ENCODE measurements at regions not wholly inside any gene's neighbourhood (a gene's known extent, or its start where the extent isn't known, plus 50 kb on each side); places are given as distances from the start of the nearest gene placed in this dataset.
"Not testable (repeated sequence)": the region's sequence is repeated elsewhere in the genome, so short reads cannot be mapped to it uniquely, and the experiment has no call there.

- Histone ChIP-seq H3K4me3 (ENCODE audit: low read depth, low read length) (no peak overlapping the region), H3K4me1 (ENCODE audit: control insufficient read depth, insufficient read depth, low read length) (no peaks in the 10 kb centered on the region), H3K27ac (ENCODE audit: extremely low read depth, low read depth, low read length) (no peak overlapping the region), H3K9me3 (ENCODE audit: control insufficient read depth, insufficient read depth, low read depth, low read length) (no peaks in the 10 kb centered on the region), H3K36me3 (ENCODE audit: control insufficient read depth in 2 of 2, insufficient read depth in 1 of 2, low read length in 2 of 2) (no peaks in the 10 kb centered on the region)
- ChIA-PET CTCF (interaction anchor here (0.6 to 0.7 kb wide), 2 partner anchors 51 to 939 kb away, joined by 3 to 5 read pairs; no protein-coding TSS in a partner anchor), POLR2A (no interaction called here)
- no peak for TF ChIP-seq ZNF571 (tag by site-specific recombination; IDR thresholded peaks at IDR 0.05)
- no peak for TF ChIP-seq ZNF654 (tag by site-specific recombination; IDR thresholded peaks at IDR 0.05; ENCODE audit: low read depth)
- TF ChIP-seq TRIM28 (IDR thresholded peaks at IDR 0.05; ENCODE audit: borderline replicate concordance, low read length): no peak
- TF ChIP-seq ZNF266 (tag by site-specific recombination; IDR thresholded peaks at IDR 0.05; ENCODE audit: low read depth): no peak
- no peak for TF ChIP-seq ZNF26 (tag by site-specific recombination; IDR thresholded peaks at IDR 0.05)
- no peak for TF ChIP-seq ZNF660 (tag by site-specific recombination; IDR thresholded peaks at IDR 0.05)
- TF ChIP-seq KLF8 (tag by site-specific recombination; IDR thresholded peaks at IDR 0.05): no peak
- TF ChIP-seq ZNF175 (tag by site-specific recombination; IDR thresholded peaks at IDR 0.05): no peak
- TF ChIP-seq ZNF473 (tag by site-specific recombination; IDR thresholded peaks at IDR 0.05): no peak
These were observed 145.7 kb upstream of the ALG10 start for GRCh38 chr12:33876618-33877017.

- no peaks in the 10 kb centered on the region for H3K36me3 ChIP-seq (ENCODE audit: control insufficient read depth in 2 of 2, insufficient read depth in 1 of 2, low read length in 2 of 2)
- POLR2A ChIA-PET: no interaction called here
- no peak for TF ChIP-seq ZNF157 (tag by site-specific recombination; IDR thresholded peaks at IDR 0.05)
- no peak for TF ChIP-seq ZNF777 (tag by site-specific recombination; IDR thresholded peaks at IDR 0.05; ENCODE audit: borderline replicate concordance)
- TF ChIP-seq KLF9 (tag by site-specific recombination; IDR thresholded peaks at IDR 0.05; ENCODE audit: low read depth): no peak
- TF ChIP-seq ZNF654 (tag by site-specific recombination; IDR thresholded peaks at IDR 0.05; ENCODE audit: low read depth): no peak
- no peak for TF ChIP-seq ZNF324 (tag by site-specific recombination; IDR thresholded peaks at IDR 0.05)
- no peak for TF ChIP-seq ZNF560 (tag by site-specific recombination; IDR thresholded peaks at IDR 0.05; ENCODE audit: borderline replicate concordance)
- TF ChIP-seq ZNF623 (tag by site-specific recombination; IDR thresholded peaks at IDR 0.05): no peak
- TF ChIP-seq CTCF (tag by site-specific recombination; IDR thresholded peaks at IDR 0.05): no peak
- TF ChIP-seq ZNF670 (tag by site-specific recombination; IDR thresholded peaks at IDR 0.05; ENCODE audit: low read depth): no peak
- CTCF ChIA-PET: no interaction called here
- H3K4me3 ChIP-seq (ENCODE audit: low read depth, low read length): no peak overlapping the region
- H3K27ac ChIP-seq (ENCODE audit: extremely low read depth, low read depth, low read length): no peak overlapping the region
- H3K4me1 ChIP-seq (ENCODE audit: control insufficient read depth, insufficient read depth, low read length): no peaks in the 10 kb centered on the region
- no peaks in the 10 kb centered on the region for H3K9me3 ChIP-seq (ENCODE audit: control insufficient read depth, insufficient read depth, low read depth, low read length)
These were observed 129.9 kb upstream of the ALG10 start for GRCh38 chr12:33892425-33892824.

DNA sequence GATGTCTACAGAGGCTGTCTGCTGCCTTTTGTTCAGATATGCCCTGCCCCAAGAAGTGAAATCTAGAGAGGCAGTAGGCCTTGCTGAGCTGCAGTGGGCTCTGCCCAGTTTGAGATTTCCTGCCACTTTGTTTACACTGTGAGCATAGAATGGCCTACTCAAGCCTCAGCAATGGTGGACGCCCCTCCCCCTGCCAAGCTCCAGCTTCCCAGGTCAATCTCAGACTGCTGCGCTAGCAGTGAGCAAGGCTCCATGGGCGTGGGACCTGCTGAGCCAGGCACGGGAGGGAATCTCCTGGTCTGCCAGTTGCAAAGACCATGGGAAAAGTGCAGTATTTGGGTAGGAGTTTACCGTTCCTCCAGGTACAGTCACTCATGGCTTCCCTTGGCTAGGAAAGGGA is 101.8 kb upstream of the ALG10 start:
- H3K36me3 ChIP-seq (ENCODE audit: control insufficient read depth in 2 of 2, insufficient read depth in 1 of 2, low read length in 2 of 2); H3K4me1 ChIP-seq (ENCODE audit: control insufficient read depth, insufficient read depth, low read length); H3K9me3 ChIP-seq (ENCODE audit: control insufficient read depth, insufficient read depth, low read depth, low read length); CTCF ChIA-PET; H3K4me3 ChIP-seq (ENCODE audit: low read depth, low read length); POLR2A ChIA-PET; H3K27ac ChIP-seq (ENCODE audit: extremely low read depth, low read depth, low read length): not testable (repeated sequence)

DNA sequence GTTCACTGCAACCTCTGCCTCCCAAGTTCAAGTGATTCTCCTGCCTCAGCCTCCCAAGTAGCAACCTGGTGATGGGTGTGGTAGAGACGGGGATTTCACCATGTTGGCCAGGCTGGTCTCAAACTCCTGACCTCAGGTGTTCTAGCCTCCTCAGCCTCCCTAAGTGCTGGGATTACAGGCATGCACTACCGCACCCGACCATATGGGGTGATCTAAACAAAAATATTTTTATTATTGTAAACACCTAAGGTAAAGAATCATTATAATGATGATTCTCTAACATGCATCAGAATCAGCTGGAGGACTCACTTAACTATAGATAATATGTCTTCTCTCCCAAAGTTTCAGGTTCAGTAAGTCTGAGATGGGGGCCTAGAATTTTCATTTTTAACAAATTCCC is 96.2 kb upstream of the ALG10 start:
- Histone ChIP-seq H3K9me3 (ENCODE audit: control insufficient read depth, insufficient read depth, low read depth, low read length) (no peaks in the 10 kb centered on the region), H3K4me3 (ENCODE audit: low read depth, low read length) (no peak overlapping the region), H3K4me1 (ENCODE audit: control insufficient read depth, insufficient read depth, low read length) (no peaks in the 10 kb centered on the region), H3K27ac (ENCODE audit: extremely low read depth, low read depth, low read length) (no peak overlapping the region), H3K36me3 (ENCODE audit: control insufficient read depth in 2 of 2, insufficient read depth in 1 of 2, low read length in 2 of 2) (no peaks in the 10 kb centered on the region)
- TF ChIP-seq ZNF362 (tag by site-specific recombination; IDR thresholded peaks at IDR 0.05): no peak
- no peak for TF ChIP-seq KLF16 (tag by site-specific recombination; IDR thresholded peaks at IDR 0.05)
- no peak for TF ChIP-seq ZFP69B (tag by site-specific recombination; IDR thresholded peaks at IDR 0.05)
- no peak for TF ChIP-seq ZNF140 (tag by site-specific recombination; IDR thresholded peaks at IDR 0.05)
- CTCF ChIA-PET: no interaction called here
- POLR2A ChIA-PET: no interaction called here

DNA sequence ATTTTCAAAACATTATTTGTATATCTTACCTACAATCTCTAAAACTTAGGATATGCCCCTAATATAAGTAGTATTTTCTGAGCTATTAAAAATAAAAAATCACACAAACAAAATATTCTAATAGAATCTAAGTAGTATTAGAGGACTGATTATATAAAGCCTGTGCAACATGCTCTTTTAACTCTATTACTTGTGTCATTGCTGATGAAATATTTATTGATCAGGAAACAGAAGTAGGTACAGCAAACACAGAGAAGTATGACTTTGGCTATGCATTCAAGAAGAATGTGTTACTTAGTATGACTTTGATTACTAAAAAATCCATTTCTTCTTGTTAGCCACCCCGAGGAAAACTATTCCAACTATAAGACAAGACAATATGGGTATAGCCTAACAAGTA is 84.6 kb upstream of the ALG10 start:
- H3K36me3 ChIP-seq (ENCODE audit: control insufficient read depth in 2 of 2, insufficient read depth in 1 of 2, low read length in 2 of 2); H3K4me3 ChIP-seq (ENCODE audit: low read depth, low read length); POLR2A ChIA-PET; CTCF ChIA-PET; H3K4me1 ChIP-seq (ENCODE audit: control insufficient read depth, insufficient read depth, low read length); H3K9me3 ChIP-seq (ENCODE audit: control insufficient read depth, insufficient read depth, low read depth, low read length); H3K27ac ChIP-seq (ENCODE audit: extremely low read depth, low read depth, low read length): not testable (repeated sequence)
